NCI-H2171 (cell line): ENCODE measurements at regions not wholly inside any gene's neighbourhood (a gene's known extent, or its start where the extent isn't known, plus 50 kb on each side); places are given as distances from the start of the nearest gene placed in this dataset.

Experiments
- DNase-seq: peaks from one replicate; lab custom pipeline; 2025; lab: John Stamatoyannopoulos, UW

DNA sequence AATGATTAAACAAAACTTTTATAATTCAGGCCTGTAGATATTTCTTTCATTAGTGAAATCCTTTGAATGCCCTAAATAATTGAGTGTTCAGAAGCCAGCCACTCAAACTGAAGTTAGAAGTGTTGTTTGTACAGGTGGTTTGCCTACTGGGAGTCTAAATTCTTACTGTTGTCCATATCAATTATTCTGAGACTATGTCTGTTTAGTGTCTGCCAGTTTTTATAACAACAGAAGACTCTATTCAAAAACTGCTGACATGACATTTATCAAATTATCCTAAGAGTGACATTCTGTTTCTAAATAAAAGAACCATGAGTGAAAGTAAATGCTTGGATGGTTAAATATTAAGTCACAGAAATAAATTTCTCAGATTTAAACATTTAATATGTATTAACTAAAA lies 375.1 kb downstream of the FAT4 start:
- no peak for DNase-seq

GRCh38 chr4:125693228-125693627 lies 378.5 kb downstream of the FAT4 start:
- DNase-seq = no peak

GRCh38 chr4:125702406-125702805 lies 387.7 kb downstream of the FAT4 start:
- no peak for DNase-seq

DNA sequence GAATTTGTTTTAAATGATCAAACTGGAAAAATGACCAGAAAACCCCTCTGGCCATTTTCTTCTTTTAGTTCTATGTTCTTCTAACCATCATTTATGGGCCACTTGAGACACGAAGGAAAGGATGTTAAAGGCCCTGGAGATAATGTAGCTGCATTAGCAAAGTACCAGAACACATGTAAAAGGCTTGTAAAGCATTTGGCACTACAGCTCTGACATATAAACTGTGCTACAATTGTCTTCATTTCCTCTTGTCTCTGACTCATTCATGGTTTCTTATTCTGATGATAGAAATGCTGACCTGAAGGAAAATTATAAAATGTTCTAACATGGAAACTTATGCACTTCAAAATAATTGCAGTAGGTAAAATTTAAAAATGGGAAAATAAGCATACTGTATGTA lies 388.7 kb downstream of the FAT4 start:
- no peak for DNase-seq

GRCh38 chr4:125704726-125705125 lies 390.0 kb downstream of the FAT4 start:
- no peak for DNase-seq

DNA sequence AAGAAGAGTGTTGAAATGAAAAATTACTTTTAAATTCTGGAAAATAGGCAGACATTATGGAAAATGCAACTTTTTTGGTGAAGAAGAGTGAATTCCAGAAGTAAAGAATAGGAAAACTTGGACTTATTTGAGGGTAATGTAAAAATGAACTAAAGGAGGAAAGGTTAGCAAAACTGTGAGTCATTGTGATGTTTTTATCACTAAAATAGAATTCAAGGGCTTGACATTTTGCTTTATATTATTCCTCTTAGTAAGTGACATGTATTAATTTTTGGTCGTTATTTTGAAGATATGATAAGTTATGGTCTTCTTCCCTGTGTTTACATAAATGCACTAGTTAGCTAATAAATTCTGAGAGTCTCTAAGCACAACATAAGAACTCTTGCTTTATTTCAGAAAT lies 390.9 kb downstream of the FAT4 start:
- DNase-seq = no peak

DNA sequence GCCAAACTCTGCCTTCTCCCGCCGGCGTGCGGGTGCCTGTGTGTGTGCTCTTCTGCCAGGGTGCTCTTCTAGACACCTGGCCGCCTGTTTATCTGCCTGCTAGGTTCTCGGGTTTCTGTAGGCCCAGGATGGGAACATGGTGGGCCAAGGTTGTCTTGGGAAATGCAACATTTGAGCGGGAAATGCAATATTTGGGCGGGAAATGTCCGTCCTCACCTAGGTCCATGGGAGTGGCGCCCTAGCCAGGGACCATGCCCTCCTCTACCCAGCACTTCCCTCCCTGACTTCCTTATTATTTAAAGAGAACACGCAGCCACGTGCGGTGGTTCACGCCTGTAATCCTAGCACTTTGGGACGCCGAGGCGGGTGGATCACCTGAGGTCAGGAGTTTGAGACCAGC lies 392.6 kb downstream of the FAT4 start:
- DNase-seq = no peak

GRCh38 chr4:125710766-125711165 lies 396.0 kb downstream of the FAT4 start:
- DNase-seq = no peak

GRCh38 chr4:125714049-125714448 lies 399.3 kb downstream of the FAT4 start:
- no peak for DNase-seq

GRCh38 chr4:125714845-125715244 lies 400.1 kb downstream of the FAT4 start:
- no peak for DNase-seq

DNA sequence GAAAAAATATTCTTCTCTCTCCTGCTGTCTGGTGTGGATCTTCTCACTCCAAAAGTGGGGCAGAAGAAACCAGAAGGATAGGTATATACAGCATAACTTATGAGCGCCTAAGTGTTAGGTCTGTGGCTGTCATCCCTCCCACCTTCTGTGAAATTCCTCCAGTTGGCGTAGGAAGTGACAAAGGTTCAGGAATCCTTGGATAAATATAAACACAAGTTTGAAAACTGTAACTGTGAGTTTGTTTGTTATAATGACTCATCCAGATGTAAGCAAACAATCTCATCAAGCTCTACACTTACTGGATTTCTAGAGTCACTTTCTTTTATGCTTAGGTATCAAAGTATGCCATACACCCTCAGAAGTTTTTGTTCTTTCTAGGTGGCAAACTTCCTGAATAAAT lies 405.2 kb downstream of the FAT4 start:
- no peak for DNase-seq

DNA sequence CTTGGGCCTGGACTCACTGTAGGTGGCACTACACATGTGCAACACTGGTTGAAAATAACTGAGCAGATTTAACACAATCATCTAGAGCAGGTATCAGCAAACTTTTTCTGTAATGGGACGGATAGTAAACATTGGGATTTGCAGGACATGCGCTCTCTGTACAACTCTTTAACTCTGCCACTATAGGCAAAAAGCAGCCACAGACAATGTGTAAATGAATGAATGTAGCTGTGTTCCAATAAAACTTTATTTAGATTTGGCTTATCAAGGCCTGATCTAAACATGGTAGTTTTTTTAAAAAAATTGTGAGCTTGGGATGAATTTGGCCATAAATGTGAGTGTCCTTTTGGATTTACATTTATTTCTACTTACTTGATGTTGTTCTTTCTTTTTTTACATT lies 407.3 kb downstream of the FAT4 start:
- no peak for DNase-seq

GRCh38 chr4:125725957-125726525 lies 411.3 kb downstream of the FAT4 start:
- DNase-seq = no peak

DNA sequence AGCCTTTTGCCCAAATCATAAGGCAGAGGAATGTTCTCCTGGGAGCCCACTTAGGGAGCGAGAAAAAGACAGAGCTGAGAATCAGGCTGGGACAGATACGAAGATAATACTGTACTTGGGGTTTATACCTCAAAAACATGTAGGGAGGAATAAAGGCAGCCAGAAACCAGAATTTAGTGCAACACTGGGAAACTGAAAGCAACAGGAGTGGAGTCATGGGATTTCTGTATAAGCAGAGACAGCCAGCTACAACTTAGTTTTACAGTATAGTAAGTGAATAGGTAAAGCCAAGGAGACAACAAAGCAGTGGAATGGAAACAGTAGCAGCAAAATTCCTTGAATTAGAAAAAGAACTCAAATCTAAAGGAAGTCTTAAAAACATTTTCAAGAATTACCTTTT lies 413.2 kb downstream of the FAT4 start:
- no peak for DNase-seq

DNA sequence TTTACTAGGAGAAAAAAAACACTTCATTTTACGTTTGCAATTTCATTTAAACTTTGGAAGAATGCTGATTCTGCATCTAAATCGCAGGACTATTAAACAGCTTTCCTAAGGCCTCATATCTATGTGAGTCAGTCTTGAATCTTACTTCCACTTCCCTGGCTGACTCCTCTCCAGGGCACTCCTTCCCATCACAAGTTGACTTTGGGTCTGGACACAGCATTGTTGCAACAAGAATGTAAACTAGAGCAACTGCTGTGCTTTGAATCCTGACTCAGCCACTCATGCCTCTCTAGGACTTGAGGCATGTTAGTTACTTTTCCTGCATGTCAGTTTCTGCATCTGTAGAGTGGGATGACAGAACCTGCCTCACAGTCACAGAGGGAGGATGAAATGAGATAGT lies 413.8 kb downstream of the FAT4 start:
- no peak for DNase-seq

GRCh38 chr4:125729171-125729570 lies 414.4 kb downstream of the FAT4 start:
- DNase-seq = no peak

DNA sequence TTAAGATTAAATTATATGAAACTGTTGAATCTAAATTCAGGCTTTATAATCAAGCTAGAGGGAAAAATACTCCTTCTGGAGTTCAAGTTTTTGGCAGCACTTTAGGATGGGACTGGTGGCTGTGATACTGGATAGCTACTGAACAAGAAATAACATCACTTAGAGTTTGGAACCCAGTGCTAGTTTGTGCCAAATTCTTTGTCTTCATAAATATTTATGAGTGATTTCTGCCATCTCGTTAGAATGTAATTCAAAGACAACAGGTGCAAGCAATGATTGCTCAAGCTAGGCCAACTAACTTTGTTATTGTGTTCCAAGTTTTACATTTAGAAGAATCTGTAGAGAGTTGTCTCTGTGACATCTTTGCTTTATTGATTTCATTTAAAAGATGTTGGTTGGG lies 417.9 kb downstream of the FAT4 start:
- DNase-seq = no peak

DNA sequence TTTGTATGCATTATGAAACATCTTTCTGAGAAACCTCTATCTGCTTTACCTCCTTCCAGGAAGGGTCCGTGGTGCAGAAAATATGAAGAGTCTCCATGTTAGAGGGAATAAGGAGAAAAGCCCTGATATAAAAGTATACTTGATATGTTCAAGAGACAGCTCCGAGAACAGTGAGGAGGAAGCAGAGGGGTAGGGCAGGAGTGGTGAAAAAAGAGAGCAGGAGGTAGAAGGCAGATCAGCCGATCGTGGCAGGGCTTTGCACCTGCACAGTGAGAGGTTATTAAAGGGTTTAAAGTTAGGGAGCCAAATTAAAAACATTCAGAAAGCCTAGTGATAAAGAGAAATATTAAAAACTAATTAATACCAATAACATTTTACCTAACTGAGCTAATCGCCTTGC lies 419.7 kb downstream of the FAT4 start:
- no peak for DNase-seq

DNA sequence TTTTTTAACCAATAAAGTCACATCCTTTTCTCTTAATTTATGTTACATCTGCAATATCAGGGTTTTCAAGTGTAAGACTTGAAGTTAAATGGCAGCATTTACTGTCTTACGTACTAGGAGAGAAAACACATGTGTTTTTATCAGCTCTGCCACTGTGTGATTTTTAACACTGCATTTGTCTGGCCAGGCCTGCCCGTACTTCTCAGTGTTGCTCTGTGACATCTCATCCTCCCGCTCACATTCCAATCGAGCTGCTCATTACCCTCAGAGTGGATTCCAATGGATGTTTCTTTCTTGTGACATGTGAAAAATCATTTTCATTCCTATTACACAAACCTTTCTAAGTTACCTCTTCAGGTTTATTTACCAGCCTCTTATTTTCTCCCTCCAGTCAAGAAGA lies 420.3 kb downstream of the FAT4 start:
- DNase-seq = no peak

GRCh38 chr4:125736057-125736456 lies 421.3 kb downstream of the FAT4 start:
- DNase-seq = no peak

DNA sequence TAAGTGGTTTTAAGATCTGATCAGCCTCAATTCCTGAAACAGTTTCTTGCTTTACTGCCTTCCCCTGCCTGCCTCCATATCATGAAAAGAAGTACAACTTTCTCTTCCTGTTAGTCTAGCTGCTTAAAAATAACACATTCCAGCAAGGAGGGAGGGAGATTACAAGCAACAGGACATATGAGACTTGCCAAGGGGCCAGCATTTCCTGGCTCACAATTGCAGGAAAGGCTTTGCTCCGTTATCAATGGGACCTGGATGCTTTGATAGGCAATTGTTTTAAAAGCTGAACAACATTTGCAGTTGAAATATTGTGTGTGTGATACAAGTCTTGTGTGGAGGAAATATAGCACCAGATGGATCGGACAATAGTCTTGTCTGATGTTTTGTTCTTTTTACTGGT lies 425.0 kb downstream of the FAT4 start:
- DNase-seq = no peak

- no peak for DNase-seq
These were observed 427.2 kb downstream of the FAT4 start for GRCh38 chr4:125741825-125742452.

DNA sequence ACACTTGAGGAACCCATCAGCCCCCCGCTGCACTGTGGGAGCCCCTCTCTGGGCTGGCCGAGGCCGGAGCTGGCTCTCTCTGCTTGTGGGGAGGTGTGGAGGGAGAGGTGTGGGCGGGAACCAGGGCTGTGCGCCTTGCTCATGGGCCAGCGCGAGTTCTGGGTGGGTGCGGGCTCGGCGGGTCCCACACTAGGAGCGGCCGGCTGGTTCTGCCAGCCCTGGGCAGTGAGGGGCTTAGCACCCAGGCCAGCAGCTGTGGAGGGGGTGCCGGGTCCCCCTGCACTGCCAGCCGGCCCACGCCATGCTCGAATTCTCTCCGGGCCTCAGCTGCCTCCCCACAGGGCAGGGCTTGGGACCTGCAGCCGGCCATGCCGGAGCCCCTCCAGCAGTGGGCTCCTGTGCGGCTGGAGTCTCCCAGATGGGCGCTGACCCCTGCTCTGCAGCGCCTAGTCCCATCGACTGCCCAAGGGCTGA lies 430.2 kb downstream of the FAT4 start:
- DNase-seq = no peak

DNA sequence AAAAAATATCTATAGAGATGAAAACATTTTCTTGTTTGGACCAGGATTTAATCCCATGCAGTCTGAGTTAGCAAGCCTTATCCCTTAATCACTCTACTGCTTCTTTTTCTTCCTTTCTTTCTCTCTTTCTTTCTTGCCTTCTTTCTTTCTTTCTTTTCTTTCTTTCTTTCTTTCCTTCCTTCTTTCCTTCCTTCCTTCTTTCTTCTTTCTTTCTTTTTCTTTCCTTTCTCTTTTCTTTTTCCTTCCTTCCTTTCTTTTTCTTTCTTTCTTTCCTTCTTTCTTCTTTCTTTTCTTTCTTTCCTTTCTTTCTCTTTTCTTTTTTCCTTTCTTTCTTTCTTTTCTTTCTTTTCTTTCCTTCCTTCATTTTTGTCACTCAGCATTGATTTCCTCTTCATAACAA lies 434.6 kb downstream of the FAT4 start:
- no peak for DNase-seq
